ENCODE measurements at regions not wholly inside any gene's neighbourhood (a gene's known extent, or its start where the extent isn't known, plus 50 kb on each side); places are given as distances from the start of the nearest gene placed in this dataset.

DNA sequence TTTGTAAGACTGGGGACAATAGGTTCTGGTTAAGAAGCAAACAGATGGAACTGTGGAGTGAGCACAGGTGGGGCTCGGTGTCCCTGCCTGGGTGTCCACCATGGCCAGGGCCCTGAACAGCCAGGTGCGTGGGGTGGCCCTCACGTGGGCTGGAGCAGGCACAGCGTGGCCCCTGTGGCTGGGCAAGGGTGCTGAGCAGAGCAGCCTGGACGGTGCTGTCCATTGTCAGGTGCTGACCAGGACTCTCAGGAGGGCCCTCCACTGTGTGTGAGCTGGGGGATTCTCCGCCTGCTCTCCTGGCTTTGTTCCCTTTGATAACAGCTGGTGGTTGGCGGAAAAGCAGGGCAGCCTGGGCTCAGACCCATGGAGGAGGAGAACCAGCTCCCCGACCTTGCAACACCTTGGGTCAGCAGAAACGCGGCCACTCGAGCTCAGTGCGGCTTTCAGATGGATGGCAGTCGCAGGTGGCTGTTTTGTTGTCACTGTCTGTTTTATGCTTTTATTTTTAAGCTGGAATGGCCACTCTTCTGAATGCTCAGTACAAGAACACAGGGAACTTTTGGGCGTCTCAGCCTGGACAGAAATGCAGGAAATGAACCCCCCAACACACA lies 273.9 kb upstream of the ADARB2 start:
- no peaks in the 10 kb centered on the region for H3K4me1 ChIP-seq
- TF ChIP-seq POLR2AphosphoS5 (IDR thresholded peaks at IDR 0.05; ENCODE audit: insufficient read depth in 1 of 2, low read depth in 1 of 2) (no peak), POLR2A (IDR thresholded peaks at IDR 0.05) (no peak)
- TF ChIP-seq, protein P1, sequence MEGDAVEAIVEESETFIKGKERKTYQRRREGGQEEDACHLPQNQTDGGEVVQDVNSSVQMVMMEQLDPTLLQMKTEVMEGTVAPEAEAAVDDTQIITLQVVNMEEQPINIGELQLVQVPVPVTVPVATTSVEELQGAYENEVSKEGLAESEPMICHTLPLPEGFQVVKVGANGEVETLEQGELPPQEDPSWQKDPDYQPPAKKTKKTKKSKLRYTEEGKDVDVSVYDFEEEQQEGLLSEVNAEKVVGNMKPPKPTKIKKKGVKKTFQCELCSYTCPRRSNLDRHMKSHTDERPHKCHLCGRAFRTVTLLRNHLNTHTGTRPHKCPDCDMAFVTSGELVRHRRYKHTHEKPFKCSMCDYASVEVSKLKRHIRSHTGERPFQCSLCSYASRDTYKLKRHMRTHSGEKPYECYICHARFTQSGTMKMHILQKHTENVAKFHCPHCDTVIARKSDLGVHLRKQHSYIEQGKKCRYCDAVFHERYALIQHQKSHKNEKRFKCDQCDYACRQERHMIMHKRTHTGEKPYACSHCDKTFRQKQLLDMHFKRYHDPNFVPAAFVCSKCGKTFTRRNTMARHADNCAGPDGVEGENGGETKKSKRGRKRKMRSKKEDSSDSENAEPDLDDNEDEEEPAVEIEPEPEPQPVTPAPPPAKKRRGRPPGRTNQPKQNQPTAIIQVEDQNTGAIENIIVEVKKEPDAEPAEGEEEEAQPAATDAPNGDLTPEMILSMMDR (IDR thresholded peaks at IDR 0.05): no peak
- intact Hi-C loops (cut with DNase I): no loop called here
- H3K27ac ChIP-seq: no peak overlapping the region
- H3K27me3 ChIP-seq: no peaks in the 10 kb centered on the region
- H3K36me3 ChIP-seq: no peaks in the 10 kb centered on the region
- H3K9me3 ChIP-seq: no peaks in the 10 kb centered on the region
- no peak overlapping the region for H3K4me3 ChIP-seq
- DNase-seq (ENCODE audit: extremely low spot score in 2 of 2): no peak

DNA sequence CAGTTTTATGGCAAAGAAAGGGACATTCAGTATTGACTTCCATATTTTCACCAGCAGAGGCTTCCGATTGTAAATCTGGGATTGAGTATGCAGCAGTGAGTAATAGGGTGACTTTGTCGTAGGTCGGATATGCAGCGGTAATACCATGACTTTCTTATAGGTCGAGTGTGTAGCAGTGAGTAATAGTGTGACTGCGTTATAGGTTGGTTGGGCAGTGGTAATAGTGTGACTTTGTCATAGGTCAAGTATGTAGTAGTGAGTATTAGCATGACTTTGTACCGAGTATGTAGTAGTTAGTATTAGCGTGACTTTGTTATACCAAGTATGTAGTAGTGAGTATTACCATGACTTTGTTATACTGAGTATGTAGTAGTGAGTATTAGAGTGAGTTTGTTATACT lies 268.2 kb upstream of the ADARB2 start:
- TF ChIP-seq POLR2A (IDR thresholded peaks at IDR 0.05) (no peak), POLR2AphosphoS5 (IDR thresholded peaks at IDR 0.05; ENCODE audit: insufficient read depth in 1 of 2, low read depth in 1 of 2) (no peak)
- TF ChIP-seq, protein P1 (IDR thresholded peaks at IDR 0.05): no peak
- no peak overlapping the region for H3K27ac ChIP-seq
- H3K36me3 ChIP-seq: no peaks in the 10 kb centered on the region
- no peaks in the 10 kb centered on the region for H3K9me3 ChIP-seq
- H3K4me3 ChIP-seq: no peak overlapping the region
- no peak for DNase-seq (ENCODE audit: extremely low spot score in 2 of 2)
- no peaks in the 10 kb centered on the region for H3K4me1 ChIP-seq
- H3K27me3 ChIP-seq: no peaks in the 10 kb centered on the region
- intact Hi-C loops (cut with DNase I): no loop called here

DNA sequence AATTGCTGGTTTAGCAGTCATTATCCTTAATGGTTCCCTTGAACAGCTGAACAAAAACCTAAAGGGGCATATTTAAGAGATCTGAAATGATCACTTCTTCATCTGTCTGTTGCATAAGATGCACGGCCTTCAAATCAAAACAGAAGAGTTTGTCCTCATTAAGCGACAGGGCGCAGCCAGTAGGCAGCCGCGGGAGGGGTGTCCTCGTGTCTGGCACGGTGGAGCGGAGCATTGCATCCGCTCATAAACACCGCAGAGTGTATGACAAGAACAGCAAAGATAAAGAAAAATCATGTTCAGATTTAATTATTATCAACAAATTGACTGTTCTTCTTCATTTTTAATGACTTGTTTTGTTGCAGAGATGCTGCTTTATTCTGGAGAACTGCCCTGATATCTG lies 255.6 kb upstream of the ADARB2 start:
- TF ChIP-seq POLR2A (IDR thresholded peaks at IDR 0.05): no peak
- DNase-seq (ENCODE audit: extremely low spot score in 2 of 2): no peak
- no peaks in the 10 kb centered on the region for H3K27me3 ChIP-seq

DNA sequence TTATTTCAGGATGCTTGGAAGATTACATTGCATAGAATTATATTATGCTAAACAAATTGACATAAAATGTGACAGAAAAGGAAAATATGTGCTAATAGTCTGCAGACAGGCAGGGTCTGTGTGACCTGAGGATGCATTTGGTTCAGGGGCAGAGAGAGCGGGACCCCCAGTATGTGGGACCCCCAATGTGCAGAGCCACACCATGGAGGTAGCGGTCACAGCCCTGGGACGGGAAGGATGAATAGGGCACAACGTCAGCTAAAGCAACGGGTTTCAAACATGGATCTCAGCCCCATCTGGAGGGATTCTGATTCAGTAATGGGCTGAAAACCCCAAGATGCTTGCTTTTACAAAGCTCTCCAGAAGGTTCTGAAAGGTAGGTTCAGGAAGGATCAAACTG lies 251.8 kb upstream of the ADARB2 start:
- H3K27ac ChIP-seq: no peak overlapping the region
- H3K27me3 ChIP-seq: no peaks in the 10 kb centered on the region
- H3K4me3 ChIP-seq: no peak overlapping the region
- intact Hi-C loops (cut with DNase I): no loop called here
- H3K4me1 ChIP-seq: no peaks in the 10 kb centered on the region
- H3K36me3 ChIP-seq: no peaks in the 10 kb centered on the region
- no peak for DNase-seq (ENCODE audit: extremely low spot score in 2 of 2)
- no peak for TF ChIP-seq POLR2A (IDR thresholded peaks at IDR 0.05)
- TF ChIP-seq POLR2AphosphoS5 (IDR thresholded peaks at IDR 0.05; ENCODE audit: insufficient read depth in 1 of 2, low read depth in 1 of 2): no peak
- TF ChIP-seq, protein P1 (IDR thresholded peaks at IDR 0.05): no peak
- H3K9me3 ChIP-seq: no peaks in the 10 kb centered on the region

More for the DNA sequence above, 255.6 kb upstream of the ADARB2 start:
- Histone ChIP-seq H3K36me3 (no peaks in the 10 kb centered on the region), H3K4me1 (no peaks in the 10 kb centered on the region), H3K9me3 (no peaks in the 10 kb centered on the region), H3K4me3 (no peak overlapping the region), H3K27ac (no peak overlapping the region)
- intact Hi-C loops (cut with DNase I): no loop called here

DNA sequence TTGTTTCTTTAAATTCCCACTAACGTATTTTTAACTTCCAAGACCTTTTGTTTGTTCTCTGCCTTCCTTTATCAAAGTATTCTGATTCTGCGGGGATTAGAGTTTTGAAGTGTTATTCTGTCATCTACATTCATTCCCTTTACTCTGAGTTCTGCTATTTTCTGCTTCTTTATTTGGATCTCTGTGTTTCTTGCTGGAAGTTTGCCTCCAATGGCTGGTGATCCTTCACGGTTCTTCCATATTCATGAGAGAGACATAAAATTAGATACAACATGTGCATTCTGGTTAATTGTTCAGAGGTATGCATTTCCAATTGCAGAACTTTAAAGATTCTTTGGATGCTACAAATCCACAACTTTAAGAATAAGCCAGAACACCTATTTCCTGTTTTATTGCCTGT lies 244.7 kb upstream of the ADARB2 start:
- Histone ChIP-seq H3K27me3 (no peaks in the 10 kb centered on the region), H3K27ac (no peak overlapping the region), H3K4me3 (no peak overlapping the region), H3K36me3 (no peaks in the 10 kb centered on the region), H3K9me3 (no peaks in the 10 kb centered on the region), H3K4me1 (no peaks in the 10 kb centered on the region)
- no peak for DNase-seq (ENCODE audit: extremely low spot score in 2 of 2)
- TF ChIP-seq, protein P1 (IDR thresholded peaks at IDR 0.05): no peak
- TF ChIP-seq POLR2A (IDR thresholded peaks at IDR 0.05): no peak
- no peak for TF ChIP-seq POLR2AphosphoS5 (IDR thresholded peaks at IDR 0.05; ENCODE audit: insufficient read depth in 1 of 2, low read depth in 1 of 2)
- intact Hi-C loops (cut with DNase I): no loop called here
